ENCODE measurements at regions not wholly inside any gene's neighbourhood (a gene's known extent, or its start where the extent isn't known, plus 50 kb on each side); places are given as distances from the start of the nearest gene placed in this dataset.

DNA sequence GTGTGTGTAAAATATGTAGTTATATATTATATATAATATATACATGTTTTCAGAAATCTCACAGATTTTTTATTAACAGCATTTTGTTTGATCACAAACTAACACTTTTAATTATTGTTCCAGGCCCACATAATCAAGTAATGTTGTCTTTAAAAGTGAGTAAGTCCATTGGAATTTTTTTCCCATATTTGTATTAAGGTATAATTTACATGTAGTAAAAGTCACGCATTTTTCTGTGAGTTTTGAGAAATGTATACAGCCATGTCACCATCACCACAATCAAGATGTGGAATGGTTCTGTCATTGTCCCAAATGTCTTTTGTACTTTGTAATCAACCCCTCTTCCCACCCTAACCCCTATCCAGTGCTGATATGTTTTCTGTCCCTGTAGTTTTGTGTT, 120.0 kb upstream of the RFC3 start:
- no peaks in the 10 kb centered on the region for H3K36me3 ChIP-seq (ENCODE audit: insufficient read depth, low read length)
- no peaks in the 10 kb centered on the region for H3K79me2 ChIP-seq (replicated peaks; ENCODE audit: insufficient read depth, low read length)
- no peaks in the 10 kb centered on the region for H4K20me1 ChIP-seq (ENCODE audit: insufficient read depth)
- no peak overlapping the region for H3K27ac ChIP-seq (ENCODE audit: low read length)
- H3F3A ChIP-seq (ENCODE audit: insufficient read depth, low read length, poor library complexity, severe bottlenecking): no peaks in the 10 kb centered on the region
- H3K9me2 ChIP-seq (ENCODE audit: insufficient read depth, low read length): no peaks in the 10 kb centered on the region
- no peak overlapping the region for H3K4me3 ChIP-seq (ENCODE audit: low read length)
- H2AFZ ChIP-seq (ENCODE audit: low read depth, low read length): no peak overlapping the region
- H3K9me3 ChIP-seq (ENCODE audit: low read length): no peaks in the 10 kb centered on the region
- H3K9ac ChIP-seq (ENCODE audit: low read length): no peak overlapping the region
- TF ChIP-seq SMC3 (conservative IDR thresholded peaks at IDR 0.05; ENCODE audit: poor library complexity): no peak
- TF ChIP-seq POLR2AphosphoS5 (IDR thresholded peaks at IDR 0.05): no peak
- TF ChIP-seq, protein P1, sequence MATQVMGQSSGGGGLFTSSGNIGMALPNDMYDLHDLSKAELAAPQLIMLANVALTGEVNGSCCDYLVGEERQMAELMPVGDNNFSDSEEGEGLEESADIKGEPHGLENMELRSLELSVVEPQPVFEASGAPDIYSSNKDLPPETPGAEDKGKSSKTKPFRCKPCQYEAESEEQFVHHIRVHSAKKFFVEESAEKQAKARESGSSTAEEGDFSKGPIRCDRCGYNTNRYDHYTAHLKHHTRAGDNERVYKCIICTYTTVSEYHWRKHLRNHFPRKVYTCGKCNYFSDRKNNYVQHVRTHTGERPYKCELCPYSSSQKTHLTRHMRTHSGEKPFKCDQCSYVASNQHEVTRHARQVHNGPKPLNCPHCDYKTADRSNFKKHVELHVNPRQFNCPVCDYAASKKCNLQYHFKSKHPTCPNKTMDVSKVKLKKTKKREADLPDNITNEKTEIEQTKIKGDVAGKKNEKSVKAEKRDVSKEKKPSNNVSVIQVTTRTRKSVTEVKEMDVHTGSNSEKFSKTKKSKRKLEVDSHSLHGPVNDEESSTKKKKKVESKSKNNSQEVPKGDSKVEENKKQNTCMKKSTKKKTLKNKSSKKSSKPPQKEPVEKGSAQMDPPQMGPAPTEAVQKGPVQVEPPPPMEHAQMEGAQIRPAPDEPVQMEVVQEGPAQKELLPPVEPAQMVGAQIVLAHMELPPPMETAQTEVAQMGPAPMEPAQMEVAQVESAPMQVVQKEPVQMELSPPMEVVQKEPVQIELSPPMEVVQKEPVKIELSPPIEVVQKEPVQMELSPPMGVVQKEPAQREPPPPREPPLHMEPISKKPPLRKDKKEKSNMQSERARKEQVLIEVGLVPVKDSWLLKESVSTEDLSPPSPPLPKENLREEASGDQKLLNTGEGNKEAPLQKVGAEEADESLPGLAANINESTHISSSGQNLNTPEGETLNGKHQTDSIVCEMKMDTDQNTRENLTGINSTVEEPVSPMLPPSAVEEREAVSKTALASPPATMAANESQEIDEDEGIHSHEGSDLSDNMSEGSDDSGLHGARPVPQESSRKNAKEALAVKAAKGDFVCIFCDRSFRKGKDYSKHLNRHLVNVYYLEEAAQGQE (IDR thresholded peaks at IDR 0.05; ENCODE audit: borderline replicate concordance): no peak
- TF ChIP-seq, protein P2, sequence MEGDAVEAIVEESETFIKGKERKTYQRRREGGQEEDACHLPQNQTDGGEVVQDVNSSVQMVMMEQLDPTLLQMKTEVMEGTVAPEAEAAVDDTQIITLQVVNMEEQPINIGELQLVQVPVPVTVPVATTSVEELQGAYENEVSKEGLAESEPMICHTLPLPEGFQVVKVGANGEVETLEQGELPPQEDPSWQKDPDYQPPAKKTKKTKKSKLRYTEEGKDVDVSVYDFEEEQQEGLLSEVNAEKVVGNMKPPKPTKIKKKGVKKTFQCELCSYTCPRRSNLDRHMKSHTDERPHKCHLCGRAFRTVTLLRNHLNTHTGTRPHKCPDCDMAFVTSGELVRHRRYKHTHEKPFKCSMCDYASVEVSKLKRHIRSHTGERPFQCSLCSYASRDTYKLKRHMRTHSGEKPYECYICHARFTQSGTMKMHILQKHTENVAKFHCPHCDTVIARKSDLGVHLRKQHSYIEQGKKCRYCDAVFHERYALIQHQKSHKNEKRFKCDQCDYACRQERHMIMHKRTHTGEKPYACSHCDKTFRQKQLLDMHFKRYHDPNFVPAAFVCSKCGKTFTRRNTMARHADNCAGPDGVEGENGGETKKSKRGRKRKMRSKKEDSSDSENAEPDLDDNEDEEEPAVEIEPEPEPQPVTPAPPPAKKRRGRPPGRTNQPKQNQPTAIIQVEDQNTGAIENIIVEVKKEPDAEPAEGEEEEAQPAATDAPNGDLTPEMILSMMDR (IDR thresholded peaks at IDR 0.05; ENCODE audit: poor library complexity, severe bottlenecking): no peak
- TF ChIP-seq TAF1 (IDR thresholded peaks at IDR 0.05; ENCODE audit: low read depth): no peak
- no peak for TF ChIP-seq EP300 (conservative IDR thresholded peaks at IDR 0.05; ENCODE audit: poor library complexity, severe bottlenecking)
- TF ChIP-seq RAD21 (conservative IDR thresholded peaks at IDR 0.05): no peak
- no peak for TF ChIP-seq MXI1 (conservative IDR thresholded peaks at IDR 0.05; ENCODE audit: poor library complexity, severe bottlenecking)
- H3K27me3 ChIP-seq (ENCODE audit: insufficient read depth, low read depth, low read length): no peaks in the 10 kb centered on the region
- H3K4me2 ChIP-seq (ENCODE audit: low read length): no peak overlapping the region

DNA sequence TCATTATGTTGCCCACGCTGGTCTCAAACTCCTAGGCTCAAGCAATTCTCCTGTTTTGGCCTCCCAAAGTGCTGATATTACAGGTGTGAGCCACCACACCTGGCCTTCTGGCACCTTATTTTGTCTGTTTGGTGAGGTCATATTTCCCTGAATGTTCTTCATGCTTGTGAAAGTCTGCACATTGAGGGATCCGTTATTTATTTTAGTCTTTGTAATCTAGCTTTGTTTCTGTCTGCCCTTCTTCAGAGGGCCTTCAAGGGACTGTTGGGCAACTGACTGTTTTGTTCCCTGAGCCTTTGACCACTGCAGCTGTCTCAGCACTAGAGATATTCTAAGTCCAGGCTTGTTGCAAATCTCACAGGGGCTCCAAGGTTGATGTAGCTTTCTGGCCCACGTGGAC, 110.5 kb upstream of the RFC3 start:
- no peaks in the 10 kb centered on the region for H3K79me2 ChIP-seq (replicated peaks; ENCODE audit: insufficient read depth, low read length)
- no peaks in the 10 kb centered on the region for H3K27me3 ChIP-seq (ENCODE audit: insufficient read depth, low read depth, low read length)
- H4K20me1 ChIP-seq (ENCODE audit: insufficient read depth): no peaks in the 10 kb centered on the region
- TF ChIP-seq TAF1 (IDR thresholded peaks at IDR 0.05; ENCODE audit: low read depth) (no peak), RAD21 (conservative IDR thresholded peaks at IDR 0.05) (no peak), POLR2AphosphoS5 (IDR thresholded peaks at IDR 0.05) (no peak), MXI1 (conservative IDR thresholded peaks at IDR 0.05; ENCODE audit: poor library complexity, severe bottlenecking) (no peak), EP300 (conservative IDR thresholded peaks at IDR 0.05; ENCODE audit: poor library complexity, severe bottlenecking) (no peak), SMC3 (conservative IDR thresholded peaks at IDR 0.05; ENCODE audit: poor library complexity) (no peak), EZH2 (IDR thresholded peaks at IDR 0.05; ENCODE audit: borderline replicate concordance, insufficient read depth, low read length, poor library complexity, severe bottlenecking) (no peak)
- TF ChIP-seq, protein P2 (IDR thresholded peaks at IDR 0.05; ENCODE audit: poor library complexity, severe bottlenecking): no peak
- TF ChIP-seq, protein P1 (IDR thresholded peaks at IDR 0.05; ENCODE audit: borderline replicate concordance): no peak
- H3K9me3 ChIP-seq (ENCODE audit: low read length): no peaks in the 10 kb centered on the region
- no peaks in the 10 kb centered on the region for H3K36me3 ChIP-seq (ENCODE audit: insufficient read depth, low read length)
- no peak overlapping the region for H3K9ac ChIP-seq (ENCODE audit: low read length)
- no peak overlapping the region for H3K4me3 ChIP-seq (ENCODE audit: low read length)
- H3K27ac ChIP-seq (ENCODE audit: low read length): no peak overlapping the region
- H3F3A ChIP-seq (ENCODE audit: insufficient read depth, low read length, poor library complexity, severe bottlenecking): no peaks in the 10 kb centered on the region
- no peak overlapping the region for H2AFZ ChIP-seq (ENCODE audit: low read depth, low read length)
- H3K9me2 ChIP-seq (ENCODE audit: insufficient read depth, low read length): no peaks in the 10 kb centered on the region
- H3K4me2 ChIP-seq (ENCODE audit: low read length): no peak overlapping the region
